ENCODE measurements at regions not wholly inside any gene's neighbourhood (a gene's known extent, or its start where the extent isn't known, plus 50 kb on each side); places are given as distances from the start of the nearest gene placed in this dataset.

DNA sequence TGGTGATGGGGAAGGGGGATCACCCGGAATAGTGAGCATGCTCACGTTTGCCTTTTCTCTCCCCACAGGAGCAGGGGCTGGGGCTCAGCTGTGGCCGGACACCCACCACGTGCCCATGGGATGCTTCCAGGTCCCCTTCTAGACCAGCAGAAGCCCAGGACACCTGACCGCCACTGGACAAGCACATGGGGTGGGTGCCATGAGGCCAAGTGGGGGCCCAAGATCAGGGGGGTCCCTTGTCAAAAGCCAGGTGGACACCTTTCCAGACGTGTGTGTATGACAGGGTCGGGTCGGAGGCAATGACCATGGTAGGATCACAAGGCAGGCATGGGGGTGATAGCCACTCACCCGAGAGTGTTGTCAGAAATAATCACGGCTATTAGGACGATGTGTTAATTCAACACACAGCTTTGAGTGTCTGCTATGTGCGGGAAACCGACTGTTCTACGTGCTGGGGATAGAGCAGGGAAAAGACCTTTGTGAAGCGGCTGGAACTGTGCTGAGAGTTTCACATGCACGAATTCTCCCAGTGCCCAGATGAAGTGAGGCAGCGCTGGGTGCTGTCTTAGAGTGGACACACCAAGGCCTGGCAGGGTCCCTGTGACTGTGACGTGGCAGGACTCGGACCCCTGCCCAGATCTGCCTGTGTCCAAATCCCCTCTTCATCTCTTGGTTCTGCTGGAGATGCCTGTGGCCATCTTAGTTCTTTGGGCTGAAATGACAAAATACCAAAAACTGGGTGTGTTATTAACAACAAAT, 244.7 kb downstream of the NDUFA10 start:
- TF ChIP-seq, protein P1, sequence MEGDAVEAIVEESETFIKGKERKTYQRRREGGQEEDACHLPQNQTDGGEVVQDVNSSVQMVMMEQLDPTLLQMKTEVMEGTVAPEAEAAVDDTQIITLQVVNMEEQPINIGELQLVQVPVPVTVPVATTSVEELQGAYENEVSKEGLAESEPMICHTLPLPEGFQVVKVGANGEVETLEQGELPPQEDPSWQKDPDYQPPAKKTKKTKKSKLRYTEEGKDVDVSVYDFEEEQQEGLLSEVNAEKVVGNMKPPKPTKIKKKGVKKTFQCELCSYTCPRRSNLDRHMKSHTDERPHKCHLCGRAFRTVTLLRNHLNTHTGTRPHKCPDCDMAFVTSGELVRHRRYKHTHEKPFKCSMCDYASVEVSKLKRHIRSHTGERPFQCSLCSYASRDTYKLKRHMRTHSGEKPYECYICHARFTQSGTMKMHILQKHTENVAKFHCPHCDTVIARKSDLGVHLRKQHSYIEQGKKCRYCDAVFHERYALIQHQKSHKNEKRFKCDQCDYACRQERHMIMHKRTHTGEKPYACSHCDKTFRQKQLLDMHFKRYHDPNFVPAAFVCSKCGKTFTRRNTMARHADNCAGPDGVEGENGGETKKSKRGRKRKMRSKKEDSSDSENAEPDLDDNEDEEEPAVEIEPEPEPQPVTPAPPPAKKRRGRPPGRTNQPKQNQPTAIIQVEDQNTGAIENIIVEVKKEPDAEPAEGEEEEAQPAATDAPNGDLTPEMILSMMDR (IDR thresholded peaks at IDR 0.05; ENCODE audit: poor library complexity, severe bottlenecking) = no peak
- no peak for DNase-seq (ENCODE audit: low spot score)
- H3K27me3 ChIP-seq (ENCODE audit: insufficient read depth, poor library complexity, severe bottlenecking) = peaks cover 45% of the 10 kb centered on the region
- no peaks in the 10 kb centered on the region for H3K4me1 ChIP-seq (ENCODE audit: insufficient read depth, poor library complexity, severe bottlenecking)
- no peaks in the 10 kb centered on the region for H3K36me3 ChIP-seq (ENCODE audit: low read depth)
- no peak for ATAC-seq (ENCODE audit: low read depth)
- no peak overlapping the region for H3K4me3 ChIP-seq (ENCODE audit: severe bottlenecking)
- no peak overlapping the region for H3K27ac ChIP-seq (ENCODE audit: poor library complexity, severe bottlenecking)
- H3K9me3 ChIP-seq (ENCODE audit: severe bottlenecking) = no peaks in the 10 kb centered on the region

DNA sequence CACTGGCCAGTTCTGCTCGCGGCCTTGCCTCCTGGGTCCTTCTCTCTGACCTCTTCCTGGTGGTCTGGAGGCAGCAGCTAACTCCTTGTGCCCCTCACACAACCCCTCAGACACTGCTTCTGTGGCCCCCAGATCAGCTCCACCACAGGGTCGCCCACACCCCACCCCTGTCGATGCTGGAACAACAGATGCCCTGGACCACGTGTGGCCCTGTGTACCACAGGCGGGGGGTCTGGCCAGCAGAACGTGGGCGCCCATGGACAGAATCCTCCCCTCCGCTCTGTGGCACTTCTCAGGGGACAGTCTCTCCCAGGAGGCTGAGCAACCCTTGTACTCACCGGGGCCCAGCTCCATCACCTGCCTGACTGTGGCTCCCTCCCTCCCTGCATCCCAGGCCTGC, 245.6 kb downstream of the NDUFA10 start:
- Histone ChIP-seq H3K4me3 (ENCODE audit: severe bottlenecking) (no peak overlapping the region), H3K4me1 (ENCODE audit: insufficient read depth, poor library complexity, severe bottlenecking) (no peaks in the 10 kb centered on the region), H3K9me3 (ENCODE audit: severe bottlenecking) (no peaks in the 10 kb centered on the region), H3K27me3 (ENCODE audit: insufficient read depth, poor library complexity, severe bottlenecking) (peaks cover 44% of the 10 kb centered on the region), H3K36me3 (ENCODE audit: low read depth) (no peaks in the 10 kb centered on the region), H3K27ac (ENCODE audit: poor library complexity, severe bottlenecking) (no peak overlapping the region)
- no peak for ATAC-seq (ENCODE audit: low read depth)
- TF ChIP-seq, protein P1 (IDR thresholded peaks at IDR 0.05; ENCODE audit: poor library complexity, severe bottlenecking) = no peak
- no peak for DNase-seq (ENCODE audit: low spot score)

DNA sequence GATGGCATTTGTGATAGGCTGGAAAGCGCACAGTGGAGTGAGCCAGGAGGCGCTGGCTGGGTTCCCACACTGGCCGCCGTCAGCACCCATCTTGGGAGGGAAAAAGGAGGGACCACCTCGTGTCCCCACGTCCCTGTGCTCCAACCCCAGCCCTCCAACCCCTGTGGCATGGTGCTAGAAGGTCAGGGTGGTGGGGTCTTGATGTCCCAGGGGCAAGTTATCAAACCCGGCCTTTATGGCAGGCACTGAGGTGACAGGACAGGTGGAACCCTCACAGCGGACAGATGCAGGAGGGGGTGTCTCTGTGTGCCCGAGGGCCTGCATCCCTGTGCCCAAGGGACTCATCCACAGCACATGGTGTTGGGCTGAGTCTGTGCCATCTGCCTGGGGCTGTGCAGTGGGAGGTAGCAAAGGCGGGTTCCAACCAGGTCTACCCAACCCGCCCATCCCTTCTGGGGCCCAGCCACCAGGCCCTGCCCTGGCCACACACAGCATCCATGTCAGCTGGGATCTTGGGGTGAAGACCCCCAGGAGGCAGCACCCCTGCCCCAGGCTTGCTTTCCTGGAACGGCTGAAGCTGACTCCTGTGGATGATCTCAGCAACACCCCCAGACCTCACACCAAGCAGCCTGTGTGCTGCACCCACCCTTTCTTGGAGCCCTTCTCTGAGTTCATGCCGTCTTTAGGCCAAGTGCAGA, 246.1 kb downstream of the NDUFA10 start:
- DNase-seq (ENCODE audit: low spot score) (no peak), ATAC-seq (ENCODE audit: low read depth) (no peak)
- H3K27ac ChIP-seq (ENCODE audit: poor library complexity, severe bottlenecking) = no peak overlapping the region
- H3K4me1 ChIP-seq (ENCODE audit: insufficient read depth, poor library complexity, severe bottlenecking) = no peaks in the 10 kb centered on the region
- peaks cover 45% of the 10 kb centered on the region for H3K27me3 ChIP-seq (ENCODE audit: insufficient read depth, poor library complexity, severe bottlenecking)
- no peaks in the 10 kb centered on the region for H3K9me3 ChIP-seq (ENCODE audit: severe bottlenecking)
- no peak overlapping the region for H3K4me3 ChIP-seq (ENCODE audit: severe bottlenecking)
- TF ChIP-seq, protein P1 (IDR thresholded peaks at IDR 0.05; ENCODE audit: poor library complexity, severe bottlenecking) = no peak
- H3K36me3 ChIP-seq (ENCODE audit: low read depth) = no peaks in the 10 kb centered on the region

DNA sequence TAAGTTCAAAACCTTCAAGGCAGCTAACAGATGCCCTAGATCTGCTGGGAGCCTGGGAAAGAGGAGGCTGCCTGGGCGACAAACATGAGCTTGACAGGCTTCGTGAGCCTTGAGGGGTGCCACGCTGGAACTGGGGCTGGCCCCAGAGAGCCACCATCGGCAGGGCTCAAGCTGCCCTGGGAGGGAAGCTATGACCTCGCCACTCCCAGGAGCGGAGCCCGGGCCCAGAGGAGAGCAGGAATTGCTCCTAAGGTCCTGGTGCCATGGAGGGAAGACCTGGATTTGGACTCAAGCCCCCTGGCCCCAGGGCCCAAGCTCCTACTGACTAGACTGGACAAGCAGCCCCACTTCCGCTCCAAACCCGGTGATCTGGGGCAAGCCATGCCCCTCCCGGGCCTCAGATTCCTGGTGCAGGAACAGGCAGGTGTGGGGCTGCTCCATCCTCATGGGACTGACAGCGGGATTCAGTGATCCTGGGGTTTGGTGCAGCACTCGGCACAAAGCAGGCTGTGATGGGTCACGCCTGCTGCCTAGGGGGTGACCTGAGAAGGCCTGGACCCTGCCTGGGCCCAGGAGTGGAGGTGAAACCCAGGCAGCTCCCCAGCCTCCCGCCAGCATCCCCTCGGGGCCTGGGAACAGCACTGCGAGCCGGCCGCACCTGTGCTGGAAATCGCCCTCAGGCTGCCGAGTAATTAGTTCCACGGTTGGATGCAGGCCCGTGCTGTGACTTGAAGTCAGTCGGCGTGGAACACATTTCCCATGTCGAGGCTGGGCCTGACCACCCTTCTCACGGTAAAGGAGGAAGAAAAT, 246.9 kb downstream of the NDUFA10 start:
- Histone ChIP-seq H3K9me3 (ENCODE audit: severe bottlenecking) (no peaks in the 10 kb centered on the region), H3K27me3 (ENCODE audit: insufficient read depth, poor library complexity, severe bottlenecking) (peaks cover 47% of the 10 kb centered on the region), H3K4me3 (ENCODE audit: severe bottlenecking) (no peak overlapping the region), H3K36me3 (ENCODE audit: low read depth) (no peaks in the 10 kb centered on the region), H3K4me1 (ENCODE audit: insufficient read depth, poor library complexity, severe bottlenecking) (no peaks in the 10 kb centered on the region), H3K27ac (ENCODE audit: poor library complexity, severe bottlenecking) (no peak overlapping the region)
- ATAC-seq (ENCODE audit: low read depth) (no peak), DNase-seq (ENCODE audit: low spot score) (no peak)
- TF ChIP-seq, protein P1 (IDR thresholded peaks at IDR 0.05; ENCODE audit: poor library complexity, severe bottlenecking) = no peak
